HG03159 (cell line): ENCODE measurements at regions not wholly inside any gene's neighbourhood (a gene's known extent, or its start where the extent isn't known, plus 50 kb on each side); places are given as distances from the start of the nearest gene placed in this dataset.

ENCODE experiments used
- ATAC-seq: cut with Tn5 transposase; IDR thresholded peaks from one replicate; pipeline ENCODE4 v1.9.1; 2021; ENCODE audit warnings: mild to moderate bottlenecking, moderate library complexity; ENCODE audit not compliant: unreplicated experiment

GRCh38 chrX:22648281-22648680 is 351.5 kb upstream of the DDX53 start:
- no peak for ATAC-seq

- ATAC-seq, result no peak
Measured at GRCh38 chrX:22650691-22651090, 349.1 kb upstream of the DDX53 start.

- no peak for ATAC-seq
Measured at GRCh38 chrX:22652596-22652995, 347.2 kb upstream of the DDX53 start.

GRCh38 chrX:22660756-22661155 is 339.0 kb upstream of the DDX53 start:
- no peak for ATAC-seq

GRCh38 chrX:22662776-22663175 is 337.0 kb upstream of the DDX53 start:
- ATAC-seq, result no peak

- no peak for ATAC-seq
Measured at GRCh38 chrX:22664826-22665225, 334.9 kb upstream of the DDX53 start.

- no peak for ATAC-seq
Measured at GRCh38 chrX:22665818-22666217, 333.9 kb upstream of the DDX53 start.

- peak; percentile 76 for ATAC-seq
Measured at GRCh38 chrX:22666441-22666840, 333.3 kb upstream of the DDX53 start.

GRCh38 chrX:22674932-22675331 is 324.8 kb upstream of the DDX53 start:
- no peak for ATAC-seq

- no peak for ATAC-seq
Measured at GRCh38 chrX:22686138-22686541, 313.6 kb upstream of the DDX53 start.

- ATAC-seq, result no peak
Measured at GRCh38 chrX:22689290-22689689, 310.5 kb upstream of the DDX53 start.

- ATAC-seq, result no peak
Measured at GRCh38 chrX:22690116-22690515, 309.6 kb upstream of the DDX53 start.

- ATAC-seq, result no peak
Measured at GRCh38 chrX:22691966-22692565, 307.7 kb upstream of the DDX53 start.

GRCh38 chrX:22698151-22698550 is 301.6 kb upstream of the DDX53 start:
- ATAC-seq, result no peak

- no peak for ATAC-seq
Measured at GRCh38 chrX:22699581-22700091, 300.1 kb upstream of the DDX53 start.

- ATAC-seq, result no peak
Measured at GRCh38 chrX:22712942-22713341, 286.8 kb upstream of the DDX53 start.

GRCh38 chrX:22730542-22730941 is 269.2 kb upstream of the DDX53 start:
- ATAC-seq, result no peak

GRCh38 chrX:22737541-22737940 is 262.2 kb upstream of the DDX53 start:
- ATAC-seq, result no peak

- no peak for ATAC-seq
Measured at GRCh38 chrX:22739276-22739675, 260.5 kb upstream of the DDX53 start.

GRCh38 chrX:22740836-22741235 is 258.9 kb upstream of the DDX53 start:
- ATAC-seq, result no peak

- no peak for ATAC-seq
Measured at GRCh38 chrX:22742174-22742573, 257.6 kb upstream of the DDX53 start.

- no peak for ATAC-seq
Measured at GRCh38 chrX:22746081-22746480, 253.7 kb upstream of the DDX53 start.
